ENCODE measurements at regions not wholly inside any gene's neighbourhood (a gene's known extent, or its start where the extent isn't known, plus 50 kb on each side); places are given as distances from the start of the nearest gene placed in this dataset.

DNA sequence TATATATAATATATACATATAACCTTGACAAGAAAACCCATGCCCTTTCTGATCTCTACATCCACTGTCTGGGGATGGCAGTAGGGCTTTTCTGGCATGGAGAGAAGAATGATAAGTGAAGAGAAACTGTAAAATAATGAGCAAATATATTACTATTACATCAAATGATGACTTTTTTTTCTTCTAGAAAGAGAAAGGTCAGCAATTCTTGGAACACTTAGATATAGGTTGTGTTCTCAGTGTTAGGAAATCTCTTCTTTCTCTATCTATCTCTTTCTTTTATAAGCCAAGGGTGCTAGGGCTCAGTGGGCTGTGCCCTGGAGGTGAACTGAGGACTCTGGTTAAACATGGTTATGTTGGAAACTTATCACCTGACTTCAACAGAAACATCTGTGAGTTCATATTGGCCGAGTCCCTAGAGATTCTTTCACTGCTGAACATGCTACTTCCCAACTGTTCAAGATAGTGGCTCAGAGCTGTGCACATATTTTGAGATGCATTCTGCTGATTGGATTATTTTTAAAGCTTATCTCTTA, 265.1 kb downstream of the GBA3 start:
- Histone ChIP-seq H3K36me3 (no peaks in the 10 kb centered on the region), H3K9me3 (no peaks in the 10 kb centered on the region), H3K27ac (no peak overlapping the region), H3K27me3 (no peaks in the 10 kb centered on the region), H3K4me3 (no peak overlapping the region), H3K4me1 (peaks cover 0 to 4% (median 0%) of the 10 kb centered on the region in 4 donors)
- no peak for ATAC-seq
- 45% methylated on average over 1 of the region's 1 CpG for WGBS (ENCODE audit: insufficient coverage, low coverage, low lambda C conversion rate, missing lambda C conversion rate)
- DNase-seq = no peak
- intact Hi-C loops (cut with DNase I) = no loop called here
- no peak for TF ChIP-seq POLR2A (IDR thresholded peaks at IDR 0.05)
- TF ChIP-seq, protein P1, sequence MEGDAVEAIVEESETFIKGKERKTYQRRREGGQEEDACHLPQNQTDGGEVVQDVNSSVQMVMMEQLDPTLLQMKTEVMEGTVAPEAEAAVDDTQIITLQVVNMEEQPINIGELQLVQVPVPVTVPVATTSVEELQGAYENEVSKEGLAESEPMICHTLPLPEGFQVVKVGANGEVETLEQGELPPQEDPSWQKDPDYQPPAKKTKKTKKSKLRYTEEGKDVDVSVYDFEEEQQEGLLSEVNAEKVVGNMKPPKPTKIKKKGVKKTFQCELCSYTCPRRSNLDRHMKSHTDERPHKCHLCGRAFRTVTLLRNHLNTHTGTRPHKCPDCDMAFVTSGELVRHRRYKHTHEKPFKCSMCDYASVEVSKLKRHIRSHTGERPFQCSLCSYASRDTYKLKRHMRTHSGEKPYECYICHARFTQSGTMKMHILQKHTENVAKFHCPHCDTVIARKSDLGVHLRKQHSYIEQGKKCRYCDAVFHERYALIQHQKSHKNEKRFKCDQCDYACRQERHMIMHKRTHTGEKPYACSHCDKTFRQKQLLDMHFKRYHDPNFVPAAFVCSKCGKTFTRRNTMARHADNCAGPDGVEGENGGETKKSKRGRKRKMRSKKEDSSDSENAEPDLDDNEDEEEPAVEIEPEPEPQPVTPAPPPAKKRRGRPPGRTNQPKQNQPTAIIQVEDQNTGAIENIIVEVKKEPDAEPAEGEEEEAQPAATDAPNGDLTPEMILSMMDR (IDR thresholded peaks at IDR 0.05) = no peak

DNA sequence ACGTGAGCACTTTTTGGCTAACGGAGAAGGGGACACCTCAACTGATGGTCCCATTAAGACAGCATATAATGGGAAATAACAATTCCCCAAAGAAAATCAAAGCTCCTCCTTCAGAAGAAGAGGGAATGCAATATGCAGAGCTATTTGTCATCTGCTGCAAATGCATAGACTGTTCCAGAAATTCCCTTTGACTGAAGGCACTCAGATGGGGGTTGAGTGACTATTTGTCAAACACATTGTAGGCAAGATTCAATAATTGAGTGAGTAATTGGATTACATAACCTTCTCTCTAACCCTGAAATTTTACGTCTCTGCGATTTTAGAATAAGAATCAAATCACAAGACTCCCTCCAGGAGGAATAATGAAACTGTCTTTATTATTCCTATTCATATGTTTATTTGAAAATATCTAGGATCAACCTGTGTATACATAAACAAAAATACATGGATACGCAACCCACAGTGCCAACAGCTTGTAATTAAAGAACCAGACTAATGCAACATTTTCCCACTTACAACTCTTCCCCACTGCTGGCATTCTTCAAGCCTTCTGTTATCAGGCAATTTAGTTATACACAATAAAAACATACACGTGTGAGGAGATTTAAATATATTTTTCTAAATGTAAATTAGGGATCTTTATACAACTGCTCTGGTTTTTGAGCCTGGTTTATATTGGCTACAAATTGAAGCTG, 256.6 kb downstream of the GBA3 start:
- WGBS (ENCODE audit: insufficient coverage, low coverage, low lambda C conversion rate, missing lambda C conversion rate) = 83% methylated on average over 6 of the region's 6 CpGs
- no peak for DNase-seq
- Histone ChIP-seq H3K4me3 (no peak overlapping the region), H3K4me1 (no peaks in the 10 kb centered on the region), H3K9me3 (no peaks in the 10 kb centered on the region), H3K27me3 (no peaks in the 10 kb centered on the region), H3K36me3 (no peaks in the 10 kb centered on the region), H3K27ac (no peak overlapping the region)
- no peak for ATAC-seq
- TF ChIP-seq, protein P1 (IDR thresholded peaks at IDR 0.05) = no peak
- no peak for TF ChIP-seq POLR2A (IDR thresholded peaks at IDR 0.05)
- intact Hi-C loops (cut with DNase I) = no loop called here

DNA sequence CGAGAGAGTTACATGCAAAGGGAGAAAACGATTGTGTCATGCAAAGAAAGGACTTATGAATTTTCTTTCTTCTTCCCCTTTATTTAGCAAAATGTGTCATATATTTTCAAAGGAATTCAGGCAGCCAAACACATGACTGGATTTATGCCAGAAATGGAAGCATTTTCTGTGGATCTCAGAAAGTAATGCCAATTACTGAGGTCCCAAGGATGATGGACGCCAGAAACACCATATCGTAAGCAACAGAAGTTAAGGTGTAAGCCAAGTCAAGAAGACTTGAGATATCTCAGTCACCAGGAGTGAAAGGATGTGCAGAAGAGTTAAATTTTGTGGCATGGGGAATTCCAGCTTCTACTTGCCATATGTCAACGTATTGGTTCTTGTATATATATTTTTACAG, 255.1 kb downstream of the GBA3 start:
- H3K27ac ChIP-seq = no peak overlapping the region
- no peak for TF ChIP-seq POLR2A (IDR thresholded peaks at IDR 0.05)
- TF ChIP-seq, protein P1 (IDR thresholded peaks at IDR 0.05) = no peak
- H3K4me1 ChIP-seq = peaks cover 0 to 2% (median 0%) of the 10 kb centered on the region in 4 donors
- no peaks in the 10 kb centered on the region for H3K9me3 ChIP-seq
- H3K27me3 ChIP-seq = no peaks in the 10 kb centered on the region
- no peak for DNase-seq
- no peak overlapping the region for H3K4me3 ChIP-seq
- no peak for ATAC-seq
- intact Hi-C loops (cut with DNase I) = no loop called here
- 82% methylated on average over 5 of the region's 5 CpGs for WGBS (ENCODE audit: insufficient coverage, low coverage, low lambda C conversion rate, missing lambda C conversion rate)
- no peaks in the 10 kb centered on the region for H3K36me3 ChIP-seq

DNA sequence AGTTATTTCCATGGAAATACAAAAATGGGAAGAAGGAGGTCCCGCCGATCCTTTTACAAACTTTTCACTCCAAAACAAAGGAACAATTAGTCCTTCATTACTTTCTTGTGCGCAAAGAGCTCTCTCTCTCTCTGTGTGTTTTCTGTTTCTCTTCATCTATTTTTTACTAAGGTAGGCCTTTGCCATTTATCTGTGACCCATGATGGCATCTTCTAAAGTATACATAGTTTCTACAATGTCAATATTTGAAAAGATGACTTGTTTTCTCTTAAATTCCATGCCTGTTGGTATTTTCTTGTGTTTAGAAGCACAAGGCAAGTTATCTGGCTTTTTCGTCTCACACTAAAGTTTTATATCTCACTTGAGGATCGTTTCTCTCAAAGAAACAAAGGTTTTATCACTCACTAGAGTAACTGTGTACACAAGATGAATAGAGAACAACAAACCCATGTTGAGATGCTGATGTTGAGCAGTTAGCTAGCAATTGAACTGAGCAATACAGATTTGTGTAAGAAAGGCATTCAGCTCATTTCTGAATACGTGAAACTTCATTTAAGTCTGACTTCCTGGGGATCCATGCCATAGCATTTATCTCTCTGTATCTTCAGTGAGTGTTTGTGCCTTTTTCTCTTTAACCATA, 250.3 kb downstream of the GBA3 start:
- Histone ChIP-seq H3K27ac (no peak overlapping the region), H3K27me3 (no peaks in the 10 kb centered on the region), H3K4me1 (peaks cover 0 to 16% (median 3%) of the 10 kb centered on the region in 4 donors), H3K36me3 (no peaks in the 10 kb centered on the region), H3K9me3 (no peaks in the 10 kb centered on the region), H3K4me3 (no peak overlapping the region)
- DNase-seq (no peak), ATAC-seq (peak in 1 of 4 donors; percentile 52)
- no peak for TF ChIP-seq POLR2A (IDR thresholded peaks at IDR 0.05)
- TF ChIP-seq, protein P1 (IDR thresholded peaks at IDR 0.05) = no peak
- intact Hi-C loops (cut with DNase I) = no loop called here
- WGBS (ENCODE audit: insufficient coverage, low coverage, low lambda C conversion rate, missing lambda C conversion rate) = 76% methylated on average over 6 of the region's 6 CpGs
